Ishikawa (cell line): ENCODE measurements at regions not wholly inside any gene's neighbourhood (a gene's known extent, or its start where the extent isn't known, plus 50 kb on each side); places are given as distances from the start of the nearest gene placed in this dataset.

Experiments
- CEBPB ChIP-seq: IDR thresholded peaks from 2 replicates; pipeline ENCODE4 v1.6.1; 2012
- CREB1 ChIP-seq: IDR thresholded peaks from 2 replicates; pipeline ENCODE4 v1.6.1; 2012; ENCODE audit warnings: low read depth
- EGR1 ChIP-seq: IDR thresholded peaks from 2 replicates; pipeline ENCODE4 v1.6.1; 2012
- EP300 ChIP-seq: IDR thresholded peaks from 2 replicates; pipeline ENCODE4 v1.6.1; 2012; ENCODE audit warnings: borderline replicate concordance
- MAX ChIP-seq: IDR thresholded peaks from 2 replicates; pipeline ENCODE4 v1.6.1; 2012
- RAD21 ChIP-seq: IDR thresholded peaks from 2 replicates; pipeline ENCODE4 v1.6.1; 2012; ENCODE audit warnings: low read depth
- TEAD4 ChIP-seq: IDR thresholded peaks from 2 replicates; pipeline ENCODE4 v1.6.1; 2012
- YY1 ChIP-seq: IDR thresholded peaks from 2 replicates; pipeline ENCODE4 v1.6.1; 2012; ENCODE audit warnings: low read depth
- TF ChIP-seq, protein P1 (sequence below): IDR thresholded peaks from 2 replicates; pipeline ENCODE4 v1.6.1; 2012; ENCODE audit warnings: low read depth, mild to moderate bottlenecking

- TF ChIP-seq, protein P1, sequence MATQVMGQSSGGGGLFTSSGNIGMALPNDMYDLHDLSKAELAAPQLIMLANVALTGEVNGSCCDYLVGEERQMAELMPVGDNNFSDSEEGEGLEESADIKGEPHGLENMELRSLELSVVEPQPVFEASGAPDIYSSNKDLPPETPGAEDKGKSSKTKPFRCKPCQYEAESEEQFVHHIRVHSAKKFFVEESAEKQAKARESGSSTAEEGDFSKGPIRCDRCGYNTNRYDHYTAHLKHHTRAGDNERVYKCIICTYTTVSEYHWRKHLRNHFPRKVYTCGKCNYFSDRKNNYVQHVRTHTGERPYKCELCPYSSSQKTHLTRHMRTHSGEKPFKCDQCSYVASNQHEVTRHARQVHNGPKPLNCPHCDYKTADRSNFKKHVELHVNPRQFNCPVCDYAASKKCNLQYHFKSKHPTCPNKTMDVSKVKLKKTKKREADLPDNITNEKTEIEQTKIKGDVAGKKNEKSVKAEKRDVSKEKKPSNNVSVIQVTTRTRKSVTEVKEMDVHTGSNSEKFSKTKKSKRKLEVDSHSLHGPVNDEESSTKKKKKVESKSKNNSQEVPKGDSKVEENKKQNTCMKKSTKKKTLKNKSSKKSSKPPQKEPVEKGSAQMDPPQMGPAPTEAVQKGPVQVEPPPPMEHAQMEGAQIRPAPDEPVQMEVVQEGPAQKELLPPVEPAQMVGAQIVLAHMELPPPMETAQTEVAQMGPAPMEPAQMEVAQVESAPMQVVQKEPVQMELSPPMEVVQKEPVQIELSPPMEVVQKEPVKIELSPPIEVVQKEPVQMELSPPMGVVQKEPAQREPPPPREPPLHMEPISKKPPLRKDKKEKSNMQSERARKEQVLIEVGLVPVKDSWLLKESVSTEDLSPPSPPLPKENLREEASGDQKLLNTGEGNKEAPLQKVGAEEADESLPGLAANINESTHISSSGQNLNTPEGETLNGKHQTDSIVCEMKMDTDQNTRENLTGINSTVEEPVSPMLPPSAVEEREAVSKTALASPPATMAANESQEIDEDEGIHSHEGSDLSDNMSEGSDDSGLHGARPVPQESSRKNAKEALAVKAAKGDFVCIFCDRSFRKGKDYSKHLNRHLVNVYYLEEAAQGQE: no peak
- TF ChIP-seq RAD21: no peak
- TF ChIP-seq YY1: no peak
- TF ChIP-seq EP300: no peak
- no peak for TF ChIP-seq TEAD4
- no peak for TF ChIP-seq EGR1
- no peak for TF ChIP-seq CEBPB
- no peak for TF ChIP-seq CREB1
- no peak for TF ChIP-seq MAX
Measured at GRCh38 chr2:142722569-142722968, 154.9 kb upstream of the KYNU start.
